Brain microvascular endothelial cell (primary cell): ENCODE measurements at regions not wholly inside any gene's neighbourhood (a gene's known extent, or its start where the extent isn't known, plus 50 kb on each side); places are given as distances from the start of the nearest gene placed in this dataset.

Experiments used
- DNase-seq: peaks from one replicate; pipeline ENCODE4 v3.0.0-alpha.2; 2020
- H3K27ac ChIP-seq: fragments of 250-450 bp; sonication (Bioruptor Pico); 2 replicates; pipeline ENCODE4 v1.5.1; 2020; ENCODE audit warnings: mild to moderate bottlenecking, moderate library complexity
- H3K27me3 ChIP-seq: fragments of 250-450 bp; sonication (Bioruptor Pico); replicated peaks from 2 replicates; pipeline ENCODE4 v1.5.1; 2020; ENCODE audit warnings: mild to moderate bottlenecking
- H3K36me3 ChIP-seq: fragments of 250-450 bp; sonication (Bioruptor Pico); replicated peaks from 2 replicates; pipeline ENCODE4 v1.5.1; 2020; ENCODE audit warnings: mild to moderate bottlenecking
- H3K4me3 ChIP-seq: 2 replicates; pipeline ENCODE4 v1.5.1; 2011; ENCODE audit warnings: low read depth, mild to moderate bottlenecking, control low read depth, low read length, moderate library complexity
- CTCF ChIP-seq: IDR thresholded peaks from 2 replicates; pipeline ENCODE4 v1.5.1; 2011; ENCODE audit warnings: low read depth, mild to moderate bottlenecking, moderate library complexity, low read length, control low read depth, inconsistent platforms; ENCODE audit errors: missing control alignments
- in situ Hi-C: cut with HindIII; loops from 2 replicates; pipeline ENCODE4 v1.10.0; 2017; ENCODE audit warnings: low sequenced_read_pairs, low pct_ligation_motif_present

- no peak overlapping the region for H3K27ac ChIP-seq
- no peak for TF ChIP-seq CTCF
- H3K27me3 ChIP-seq: no peaks in the 10 kb centered on the region
- H3K4me3 ChIP-seq: no peak overlapping the region
- in situ Hi-C loops: no loop called here
- no peak for DNase-seq
- H3K36me3 ChIP-seq: no peaks in the 10 kb centered on the region
Measured at GRCh38 chr13:53844473-53845146, 816.0 kb downstream of the OLFM4 start.

- Histone ChIP-seq H3K27me3 (no peaks in the 10 kb centered on the region), H3K4me3 (no peak overlapping the region), H3K36me3 (no peaks in the 10 kb centered on the region), H3K27ac (no peak overlapping the region)
- in situ Hi-C loops: no loop called here
- no peak for DNase-seq
- no peak for TF ChIP-seq CTCF
Measured at GRCh38 chr13:53847502-53847901, 818.9 kb downstream of the OLFM4 start.

- no peak for TF ChIP-seq CTCF
- Histone ChIP-seq H3K27me3 (no peaks in the 10 kb centered on the region), H3K36me3 (no peaks in the 10 kb centered on the region), H3K27ac (no peak overlapping the region), H3K4me3 (no peak overlapping the region)
- no peak for DNase-seq
- in situ Hi-C loops: no loop called here
Measured at GRCh38 chr13:53848366-53848961, 819.9 kb downstream of the OLFM4 start.

- in situ Hi-C loops: no loop called here
- TF ChIP-seq CTCF: no peak
- H3K27me3 ChIP-seq: no peaks in the 10 kb centered on the region
- no peaks in the 10 kb centered on the region for H3K36me3 ChIP-seq
- H3K27ac ChIP-seq: no peak overlapping the region
- no peak for DNase-seq
- no peak overlapping the region for H3K4me3 ChIP-seq
Measured at GRCh38 chr13:53854321-53854720, 825.7 kb downstream of the OLFM4 start.

- H3K27me3 ChIP-seq: no peaks in the 10 kb centered on the region
- H3K36me3 ChIP-seq: no peaks in the 10 kb centered on the region
- in situ Hi-C loops: no loop called here
- H3K27ac ChIP-seq: no peak overlapping the region
- no peak for TF ChIP-seq CTCF
- no peak overlapping the region for H3K4me3 ChIP-seq
- no peak for DNase-seq
Measured at GRCh38 chr13:53856573-53857195, 828.1 kb downstream of the OLFM4 start.
